ENCODE measurements at regions not wholly inside any gene's neighbourhood (a gene's known extent, or its start where the extent isn't known, plus 50 kb on each side); places are given as distances from the start of the nearest gene placed in this dataset.
"Not testable (repeated sequence)": the region's sequence is repeated elsewhere in the genome, so short reads cannot be mapped to it uniquely, and the experiment has no call there.

GRCh38 chr13:50543782-50544181 is 299.7 kb downstream of the DLEU7 start:
- no peak for DNase-seq

GRCh38 chr13:50544211-50544610 is 299.3 kb downstream of the DLEU7 start:
- no peak for DNase-seq

DNA sequence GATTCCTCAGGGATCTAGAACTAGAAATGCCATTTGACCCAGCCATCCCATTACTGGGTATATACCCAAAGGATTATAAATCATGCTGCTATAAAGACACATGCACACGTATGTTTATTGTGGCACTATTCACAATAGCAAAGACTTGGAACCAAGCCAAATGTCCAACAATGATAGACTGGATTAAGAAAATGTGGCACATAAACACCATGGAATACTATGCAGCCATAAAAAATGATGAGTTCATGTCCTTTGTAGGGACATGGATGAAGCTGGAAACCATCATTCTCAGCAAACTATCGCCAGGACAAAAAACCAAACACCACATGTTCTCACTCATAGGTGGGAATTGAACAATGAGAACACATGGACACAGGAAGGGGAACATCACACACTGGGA is 296.3 kb downstream of the DLEU7 start:
- not testable (repeated sequence) for DNase-seq

GRCh38 chr13:50548586-50548985 is 294.9 kb downstream of the DLEU7 start:
- no peak for DNase-seq

- no peak for DNase-seq
These were observed 294.1 kb downstream of the DLEU7 start for GRCh38 chr13:50549221-50549942.

- no peak for DNase-seq
These were observed 293.3 kb downstream of the DLEU7 start for GRCh38 chr13:50550151-50550550.

DNA sequence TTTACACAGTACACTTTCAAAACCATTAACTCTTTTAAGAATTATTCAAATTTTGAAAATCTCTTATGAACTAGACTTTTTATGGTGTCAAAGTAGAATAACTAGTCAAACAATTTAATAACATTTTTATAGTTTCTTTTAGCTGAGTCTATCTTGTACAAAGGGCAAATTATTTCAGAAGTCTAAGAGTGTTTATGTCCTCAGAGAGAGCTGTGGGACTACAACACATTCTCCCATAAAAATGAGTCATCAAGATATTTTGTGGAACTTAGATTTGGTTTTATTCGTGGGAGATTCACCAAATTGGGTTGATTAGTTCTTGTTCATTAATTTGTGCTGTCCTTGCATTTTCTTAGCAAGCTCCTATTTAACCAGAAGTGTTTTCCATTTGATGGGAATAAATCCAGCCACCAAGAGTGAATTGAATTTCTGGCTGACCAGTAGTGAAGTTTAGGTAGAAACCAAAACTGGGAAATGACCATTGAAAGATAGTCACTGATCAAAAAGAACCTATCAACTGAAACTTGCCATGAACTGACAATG is 291.0 kb downstream of the DLEU7 start:
- DNase-seq, result no peak

- DNase-seq, result no peak
These were observed 281.8 kb downstream of the DLEU7 start for GRCh38 chr13:50561739-50562138.

GRCh38 chr13:50566646-50567045 is 276.8 kb downstream of the DLEU7 start:
- DNase-seq, result no peak

GRCh38 chr13:50572129-50572528 is 271.4 kb downstream of the DLEU7 start:
- DNase-seq, result no peak

DNA sequence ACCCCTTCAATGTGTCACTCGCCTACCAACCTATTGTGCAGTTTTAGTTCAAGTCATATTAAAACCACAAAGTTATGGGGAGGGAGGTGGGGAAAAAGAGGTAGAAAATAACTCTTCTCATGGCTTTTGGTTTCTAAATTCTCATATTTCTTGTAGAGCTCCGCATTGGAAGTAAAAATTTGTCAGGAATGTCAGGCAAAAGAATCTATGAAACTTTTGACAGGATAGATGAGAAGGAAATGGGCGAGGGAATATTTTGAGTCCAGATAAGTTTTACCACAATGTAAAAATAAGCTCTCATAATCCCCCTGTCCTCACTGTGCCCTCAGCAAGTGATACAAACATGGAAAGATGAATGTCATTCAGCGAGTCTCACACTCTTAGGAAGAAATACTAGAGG is 270.4 kb downstream of the DLEU7 start:
- no peak for DNase-seq

- DNase-seq, result no peak
These were observed 268.8 kb downstream of the DLEU7 start for GRCh38 chr13:50574731-50575130.

DNA sequence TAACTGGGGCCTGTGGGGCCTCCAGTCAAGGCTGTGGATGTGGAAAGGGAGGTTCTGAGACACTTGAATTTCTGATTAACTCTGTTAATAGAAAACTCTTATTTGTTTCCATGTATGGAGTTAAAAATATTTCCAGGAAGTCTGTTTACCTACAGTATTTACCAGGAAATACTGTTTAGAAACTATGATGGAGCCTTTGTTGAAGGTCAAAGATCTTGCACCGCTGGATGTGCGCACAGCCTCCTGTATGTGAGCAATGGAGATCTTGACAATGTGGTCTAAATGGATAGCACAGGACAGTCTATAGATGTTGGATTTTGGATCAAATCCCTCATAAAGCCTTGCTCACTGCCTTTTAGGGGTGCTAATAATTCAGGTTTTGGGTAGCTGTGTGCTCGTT is 268.4 kb downstream of the DLEU7 start:
- no peak for DNase-seq

DNA sequence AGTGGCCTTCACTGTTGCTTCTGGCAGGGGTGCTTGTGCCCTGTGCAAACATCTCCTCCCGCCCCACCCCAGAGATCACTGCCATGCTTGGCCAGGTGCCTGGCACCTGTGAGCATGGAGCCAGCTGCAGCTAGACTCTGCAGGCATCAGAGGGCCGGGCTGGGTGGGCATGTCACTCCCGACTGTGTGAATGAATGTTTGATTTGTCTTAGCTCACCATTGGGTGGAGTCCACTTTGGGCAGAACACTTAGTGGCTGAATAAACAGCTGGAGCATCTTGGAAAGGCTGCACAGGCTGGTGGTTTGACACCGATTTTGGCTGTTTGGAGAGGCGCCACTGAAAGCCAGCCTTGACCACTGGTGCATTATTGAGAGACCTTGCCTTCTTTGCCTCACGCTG is 267.3 kb downstream of the DLEU7 start:
- DNase-seq, result no peak

DNA sequence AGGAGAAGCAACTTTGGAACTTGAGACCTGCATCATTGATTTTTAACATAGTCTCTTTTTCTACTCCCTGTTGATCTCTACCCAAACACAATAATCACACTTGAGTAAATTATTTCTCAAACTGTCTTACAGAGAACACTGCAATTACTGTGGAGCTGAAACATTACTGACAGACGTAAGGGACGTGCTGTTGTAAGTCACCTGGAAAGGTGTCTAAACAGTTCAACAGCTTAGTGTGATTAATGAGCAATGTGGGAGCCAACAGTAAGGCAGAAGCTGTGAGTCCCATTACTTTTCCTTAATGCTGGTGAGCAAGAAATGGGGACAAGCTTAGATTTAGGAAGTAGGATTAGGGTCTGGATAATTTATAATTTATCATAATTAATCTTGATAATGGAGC is 265.7 kb downstream of the DLEU7 start:
- DNase-seq, result no peak

- DNase-seq, result no peak
These were observed 262.7 kb downstream of the DLEU7 start for GRCh38 chr13:50580684-50581305.

DNA sequence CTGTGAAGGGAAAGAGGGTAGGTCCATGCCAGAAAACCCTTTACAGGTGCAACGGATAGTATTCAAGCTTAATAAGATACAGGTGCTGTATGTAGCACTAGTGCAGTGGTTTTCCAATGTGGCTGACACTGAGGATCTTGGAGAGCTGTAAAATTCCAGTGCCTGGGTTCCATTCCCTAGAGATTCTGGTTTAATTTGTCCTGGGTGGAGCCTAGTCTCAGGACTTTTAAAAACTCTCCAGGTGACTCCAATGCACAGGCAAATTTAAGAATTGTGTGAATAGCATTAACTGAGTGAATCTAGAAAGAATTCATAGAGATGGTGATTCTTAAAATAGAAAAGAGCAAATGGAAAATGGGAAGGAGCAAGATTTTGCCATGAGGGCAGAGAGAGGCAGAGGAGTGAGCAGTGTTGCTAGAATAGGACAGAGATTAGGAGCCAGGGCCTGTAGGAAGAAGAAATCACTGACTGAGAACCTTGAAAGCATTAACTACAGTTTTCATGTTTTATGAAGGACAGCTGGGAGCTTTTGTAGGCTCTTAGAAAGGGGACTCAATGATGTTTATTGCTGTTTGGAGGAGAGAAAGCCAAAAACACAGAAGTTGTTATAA is 261.8 kb downstream of the DLEU7 start:
- DNase-seq, result no peak

DNA sequence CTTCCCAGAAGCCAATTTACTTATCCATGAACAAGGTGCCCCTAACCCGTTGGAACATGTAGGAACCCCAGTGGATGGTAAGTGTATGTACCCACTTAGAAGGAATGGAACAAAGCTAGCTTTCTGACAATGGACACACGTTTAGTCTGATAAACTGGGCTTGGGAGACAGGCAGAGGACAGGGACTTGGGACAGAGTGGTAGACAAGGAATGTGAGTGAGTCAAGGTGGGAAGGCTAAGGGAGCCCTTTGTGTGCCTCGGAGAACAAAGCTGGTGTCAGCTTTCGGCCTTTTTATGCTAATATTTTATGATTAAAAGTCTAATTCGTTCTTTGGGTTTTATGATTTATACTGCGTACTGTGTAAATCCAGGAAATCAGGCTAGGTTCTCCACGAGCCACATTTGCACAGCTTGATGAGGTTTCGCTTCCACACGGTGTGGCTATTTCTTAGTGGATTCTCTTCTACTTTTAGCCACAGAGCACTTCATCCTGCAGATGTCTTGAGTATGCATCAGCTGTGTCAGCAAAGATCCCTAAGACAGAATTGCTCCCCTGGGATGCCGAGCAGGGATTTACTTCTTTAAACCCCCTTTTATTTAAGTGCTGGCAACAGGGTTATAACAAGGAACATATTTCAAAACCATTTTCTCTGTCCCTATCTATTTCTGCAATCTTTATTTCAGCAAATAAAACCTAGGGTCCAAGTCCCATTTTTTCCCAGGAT is 258.5 kb downstream of the DLEU7 start:
- no peak for DNase-seq

- DNase-seq, result no peak
These were observed 257.6 kb downstream of the DLEU7 start for GRCh38 chr13:50585674-50586413.

- DNase-seq, result no peak
These were observed 256.9 kb downstream of the DLEU7 start for GRCh38 chr13:50586414-50587083.

DNA sequence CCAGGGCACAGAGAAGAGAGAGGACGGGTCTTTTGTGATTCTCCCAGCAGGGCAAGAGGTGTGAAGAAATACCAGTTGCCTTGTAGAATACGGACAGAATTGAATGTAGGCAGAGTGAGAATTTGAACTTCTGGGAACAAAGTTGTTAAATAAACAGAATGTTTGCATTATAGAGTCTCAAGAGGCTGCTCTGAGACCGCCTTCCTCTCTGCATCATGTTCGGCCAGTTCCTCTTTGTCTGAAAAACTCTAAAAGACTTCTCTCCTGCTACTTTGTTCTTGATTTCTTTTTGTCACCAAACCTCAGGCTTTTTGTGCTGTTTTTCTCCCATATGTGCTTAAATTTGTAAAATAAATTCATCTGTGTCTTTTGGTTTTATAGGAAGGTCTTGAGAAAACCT is 256.4 kb downstream of the DLEU7 start:
- no peak for DNase-seq
